AG09309 (cell line): ENCODE measurements at regions not wholly inside any gene's neighbourhood (a gene's known extent, or its start where the extent isn't known, plus 50 kb on each side); places are given as distances from the start of the nearest gene placed in this dataset.

Experiments used
- DNase-seq: peaks from one replicate; pipeline ENCODE4 v3.0.0-alpha.2; 2010; ENCODE audit warnings: low read depth
- H3K4me3 ChIP-seq: 2 replicates; pipeline ENCODE4 v1.5.1; 2011; ENCODE audit warnings: mild to moderate bottlenecking, low read depth, low read length, moderate library complexity; ENCODE audit not compliant: control insufficient read depth
- TF ChIP-seq, protein P1 (sequence below): IDR thresholded peaks from 2 replicates; pipeline ENCODE4 v1.5.1; 2011; ENCODE audit warnings: mild to moderate bottlenecking, low read depth, low read length, inconsistent platforms; ENCODE audit not compliant: insufficient read depth, control insufficient read depth; ENCODE audit errors: missing control alignments

GRCh38 chr12:11500188-11500860, 105.0 kb upstream of the PRB2 start:
- TF ChIP-seq, protein P1, sequence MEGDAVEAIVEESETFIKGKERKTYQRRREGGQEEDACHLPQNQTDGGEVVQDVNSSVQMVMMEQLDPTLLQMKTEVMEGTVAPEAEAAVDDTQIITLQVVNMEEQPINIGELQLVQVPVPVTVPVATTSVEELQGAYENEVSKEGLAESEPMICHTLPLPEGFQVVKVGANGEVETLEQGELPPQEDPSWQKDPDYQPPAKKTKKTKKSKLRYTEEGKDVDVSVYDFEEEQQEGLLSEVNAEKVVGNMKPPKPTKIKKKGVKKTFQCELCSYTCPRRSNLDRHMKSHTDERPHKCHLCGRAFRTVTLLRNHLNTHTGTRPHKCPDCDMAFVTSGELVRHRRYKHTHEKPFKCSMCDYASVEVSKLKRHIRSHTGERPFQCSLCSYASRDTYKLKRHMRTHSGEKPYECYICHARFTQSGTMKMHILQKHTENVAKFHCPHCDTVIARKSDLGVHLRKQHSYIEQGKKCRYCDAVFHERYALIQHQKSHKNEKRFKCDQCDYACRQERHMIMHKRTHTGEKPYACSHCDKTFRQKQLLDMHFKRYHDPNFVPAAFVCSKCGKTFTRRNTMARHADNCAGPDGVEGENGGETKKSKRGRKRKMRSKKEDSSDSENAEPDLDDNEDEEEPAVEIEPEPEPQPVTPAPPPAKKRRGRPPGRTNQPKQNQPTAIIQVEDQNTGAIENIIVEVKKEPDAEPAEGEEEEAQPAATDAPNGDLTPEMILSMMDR: no peak
- H3K4me3 ChIP-seq: no peak overlapping the region
- DNase-seq: no peak

- no peak overlapping the region for H3K4me3 ChIP-seq
- TF ChIP-seq, protein P1: no peak
- no peak for DNase-seq
Observed at GRCh38 chr12:11500861-11501230, 105.5 kb upstream of the PRB2 start.

DNA sequence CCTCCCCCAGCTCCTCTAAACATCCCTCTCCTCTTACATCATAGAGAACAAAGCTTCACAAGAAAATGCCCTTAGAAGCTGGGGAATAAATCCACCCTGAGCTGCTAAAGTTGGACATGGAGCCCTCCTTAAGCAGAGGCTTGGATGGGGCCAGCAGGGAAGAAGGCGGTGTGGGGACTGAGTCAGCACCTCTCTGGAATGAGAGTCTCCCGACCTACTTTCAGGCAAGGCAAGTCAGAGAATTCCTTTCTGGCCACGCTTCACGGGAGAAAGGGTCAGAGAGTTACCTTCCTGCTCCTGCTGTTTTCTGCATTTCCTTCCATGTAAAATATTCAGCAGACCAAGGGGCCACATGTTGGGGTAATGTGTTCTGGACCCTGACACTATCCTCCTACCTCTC, 113.3 kb upstream of the PRB2 start:
- no peak overlapping the region for H3K4me3 ChIP-seq
- TF ChIP-seq, protein P1: no peak
- no peak for DNase-seq

DNA sequence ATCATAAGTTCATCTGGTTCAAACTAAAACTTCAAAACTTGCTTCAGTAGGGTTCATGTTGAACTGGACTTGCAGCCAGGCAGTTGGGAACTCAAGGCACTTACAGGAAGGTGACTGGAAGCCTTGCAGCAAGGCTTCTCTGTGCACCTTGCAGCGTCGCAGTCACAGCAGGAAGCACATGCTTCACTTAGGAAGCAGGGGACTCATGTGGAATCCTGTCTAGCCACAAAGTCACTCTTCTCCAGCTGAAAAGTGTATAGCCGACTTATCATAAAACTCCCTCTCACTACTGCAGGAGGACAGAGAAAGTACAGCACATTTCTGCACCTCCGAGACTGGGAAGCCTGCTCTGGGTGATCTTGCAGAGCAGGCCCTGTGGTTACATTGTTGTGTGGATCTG, 114.0 kb upstream of the PRB2 start:
- no peak overlapping the region for H3K4me3 ChIP-seq
- no peak for DNase-seq
- TF ChIP-seq, protein P1: no peak

- TF ChIP-seq, protein P1: no peak
- DNase-seq: no peak
- H3K4me3 ChIP-seq: no peak overlapping the region
Observed at GRCh38 chr12:11510671-11511070, 115.3 kb upstream of the PRB2 start.

DNA sequence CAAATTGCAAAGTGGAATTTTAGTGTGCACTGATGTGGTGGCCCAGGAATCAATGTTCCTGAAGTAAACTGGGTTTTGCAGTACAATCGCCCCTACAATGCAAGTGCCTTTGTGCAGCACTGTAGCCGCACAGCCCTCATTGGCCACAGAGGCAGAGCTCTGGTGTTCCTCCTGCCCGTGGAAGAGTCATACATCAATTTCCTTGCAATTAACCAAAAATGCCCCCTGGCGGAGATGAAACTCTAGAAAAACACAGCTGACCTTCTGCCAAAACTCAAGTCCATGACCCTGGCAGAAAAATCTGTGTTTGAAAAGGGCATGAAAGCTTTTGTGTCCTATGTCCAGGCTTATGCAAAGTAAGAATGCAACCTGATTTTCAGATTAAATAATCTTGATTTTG, 117.9 kb upstream of the PRB2 start:
- TF ChIP-seq, protein P1: peak; percentile 25
- no peak overlapping the region for H3K4me3 ChIP-seq
- DNase-seq: no peak
